ENCODE measurements at regions not wholly inside any gene's neighbourhood (a gene's known extent, or its start where the extent isn't known, plus 50 kb on each side); places are given as distances from the start of the nearest gene placed in this dataset.

DNA sequence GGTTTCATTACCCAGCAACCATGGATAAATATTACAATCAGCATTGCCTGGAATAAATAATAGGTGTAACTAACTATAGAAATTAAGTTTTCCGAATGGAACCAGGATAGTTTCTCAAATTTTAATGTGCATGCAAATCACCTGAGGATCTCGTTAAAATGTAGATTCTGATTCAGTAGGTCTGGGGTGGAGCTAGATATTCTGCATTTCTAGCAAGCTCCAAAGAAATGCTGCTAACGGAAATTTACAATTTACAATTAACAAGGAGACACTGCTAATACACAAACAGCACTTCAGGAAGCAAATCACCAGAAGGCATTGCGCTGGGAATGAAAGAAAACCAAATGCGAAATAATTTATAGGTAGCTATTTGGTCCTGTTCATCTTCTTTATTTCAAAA is 597.5 kb upstream of the KLF12 start:
- no peaks in the 10 kb centered on the region for H3K9me1 ChIP-seq (ENCODE audit: control insufficient read depth, insufficient read depth, low read length)
- H3K27me3 ChIP-seq (ENCODE audit: control insufficient read depth in 2 of 2, insufficient read depth in 2 of 2, low read length in 2 of 2), result no peaks in the 10 kb centered on the region
- BruUV-seq (replicated peaks), result no TSS peak
- no peaks in the 10 kb centered on the region for H3K4me1 ChIP-seq (replicated peaks in 1 of 2; ENCODE audit: control insufficient read depth in 2 of 2, insufficient read depth in 2 of 2, low read length in 2 of 2)
- ATAC-seq (no peak), DNase-seq (ENCODE audit: extremely low read depth in 1 of 4, low spot score in 3 of 4) (no peak), FAIRE-seq (no peak)
- WGBS (ENCODE audit: insufficient coverage, low coverage, missing lambda C conversion rate), result 0% methylated on average over 5 of the region's 5 CpGs
- no peak overlapping the region for H2AFZ ChIP-seq (ENCODE audit: low read depth, low read length)
- in situ Hi-C loops (cut with MboI), result no loop called here
- no peaks in the 10 kb centered on the region for H4K20me1 ChIP-seq (replicated peaks; ENCODE audit: control insufficient read depth, insufficient read depth, low read length)
- H3K36me3 ChIP-seq (ENCODE audit: control insufficient read depth, insufficient read depth, low read length), result no peaks in the 10 kb centered on the region
- POLR2A ChIA-PET, result no interaction called here
- no peaks in the 10 kb centered on the region for H3K79me2 ChIP-seq (ENCODE audit: control insufficient read depth, insufficient read depth, low read length)
- H3K4me2 ChIP-seq (ENCODE audit: insufficient read depth, low read length), result no peak overlapping the region
- H3K4me3 ChIP-seq, result no peak overlapping the region
- H3K9ac ChIP-seq (ENCODE audit: insufficient read depth in 1 of 2, low read depth in 2 of 2, low read length in 2 of 2), result no peak overlapping the region
- intact Hi-C loops (cut with micrococcal nuclease), result no loop called here
- TF ChIP-seq ZNF239 (CRISPR knock-in tag; IDR thresholded peaks at IDR 0.05), result no peak
- no peak overlapping the region for H3K27ac ChIP-seq (ENCODE audit: extremely low read depth, low read depth, low read length)
- CTCF ChIA-PET (ENCODE audit: low intra/inter-chr PET ratio), result no interaction called here
- H3K9me3 ChIP-seq (replicated peaks; ENCODE audit: control insufficient read depth, insufficient read depth, low read depth, low read length), result no peaks in the 10 kb centered on the region

DNA sequence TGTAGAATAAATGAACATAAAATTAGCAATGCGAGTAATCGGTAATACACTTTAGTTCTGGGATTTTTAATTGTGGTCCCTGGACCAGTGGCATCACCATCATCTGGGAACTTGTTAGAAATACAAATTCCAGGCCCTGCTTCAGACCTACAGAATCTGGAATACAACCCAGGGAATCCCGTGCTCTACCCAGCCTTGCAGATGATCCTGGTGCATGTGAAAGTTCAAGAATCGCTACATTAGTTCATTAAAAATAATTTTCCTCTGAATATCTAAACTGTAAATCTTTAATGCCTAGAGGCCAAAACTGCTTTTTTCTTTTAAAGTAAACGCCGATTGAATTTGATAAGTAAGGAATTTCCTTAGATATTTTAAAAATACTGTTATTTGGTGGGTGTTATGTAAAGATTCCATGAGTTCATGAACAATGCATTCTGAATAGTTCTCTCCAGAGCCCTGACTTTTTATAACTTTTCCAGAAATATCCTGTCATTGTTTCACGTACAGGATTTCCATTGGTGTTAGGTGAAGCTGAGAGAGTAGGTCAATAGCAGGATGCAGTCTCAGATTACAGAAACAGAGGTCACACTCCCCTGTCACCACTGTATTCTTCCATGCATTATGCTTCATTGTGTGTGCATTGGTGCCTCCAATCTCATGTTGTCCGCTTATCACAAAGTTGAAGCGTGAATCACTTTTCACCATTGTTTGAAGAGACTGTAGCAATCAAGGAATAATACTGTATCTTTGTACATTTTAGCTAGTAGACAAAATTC is 596.5 kb upstream of the KLF12 start:
- no TSS peak for BruUV-seq (replicated peaks)
- no peak for FAIRE-seq
- no peak overlapping the region for H3K9ac ChIP-seq (ENCODE audit: insufficient read depth in 1 of 2, low read depth in 2 of 2, low read length in 2 of 2)

More for the DNA sequence above, 596.5 kb upstream of the KLF12 start:
- no peaks in the 10 kb centered on the region for H3K4me1 ChIP-seq (replicated peaks in 1 of 2; ENCODE audit: control insufficient read depth in 2 of 2, insufficient read depth in 2 of 2, low read length in 2 of 2)
- intact Hi-C loops (cut with micrococcal nuclease), result no loop called here
- DNase-seq (ENCODE audit: extremely low read depth in 1 of 4, low spot score in 3 of 4), result no peak
- no peak for ATAC-seq
- TF ChIP-seq ZNF232 (CRISPR knock-in tag; IDR thresholded peaks at IDR 0.05), result no peak
- TF ChIP-seq, protein P1, sequence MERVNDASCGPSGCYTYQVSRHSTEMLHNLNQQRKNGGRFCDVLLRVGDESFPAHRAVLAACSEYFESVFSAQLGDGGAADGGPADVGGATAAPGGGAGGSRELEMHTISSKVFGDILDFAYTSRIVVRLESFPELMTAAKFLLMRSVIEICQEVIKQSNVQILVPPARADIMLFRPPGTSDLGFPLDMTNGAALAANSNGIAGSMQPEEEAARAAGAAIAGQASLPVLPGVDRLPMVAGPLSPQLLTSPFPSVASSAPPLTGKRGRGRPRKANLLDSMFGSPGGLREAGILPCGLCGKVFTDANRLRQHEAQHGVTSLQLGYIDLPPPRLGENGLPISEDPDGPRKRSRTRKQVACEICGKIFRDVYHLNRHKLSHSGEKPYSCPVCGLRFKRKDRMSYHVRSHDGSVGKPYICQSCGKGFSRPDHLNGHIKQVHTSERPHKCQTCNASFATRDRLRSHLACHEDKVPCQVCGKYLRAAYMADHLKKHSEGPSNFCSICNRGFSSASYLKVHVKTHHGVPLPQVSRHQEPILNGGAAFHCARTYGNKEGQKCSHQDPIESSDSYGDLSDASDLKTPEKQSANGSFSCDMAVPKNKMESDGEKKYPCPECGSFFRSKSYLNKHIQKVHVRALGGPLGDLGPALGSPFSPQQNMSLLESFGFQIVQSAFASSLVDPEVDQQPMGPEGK (CRISPR knock-in tag; IDR thresholded peaks at IDR 0.05; ENCODE audit: borderline replicate concordance), result no peak
- no peak for TF ChIP-seq ZNF184 (CRISPR knock-in tag; IDR thresholded peaks at IDR 0.05)
- no peak for TF ChIP-seq ZFP1 (CRISPR knock-in tag; IDR thresholded peaks at IDR 0.05)
- TF ChIP-seq RBM15 (IDR thresholded peaks at IDR 0.05; ENCODE audit: insufficient read depth, low read length), result no peak
- no peak for TF ChIP-seq ZNF695 (CRISPR knock-in tag; IDR thresholded peaks at IDR 0.05)
- TF ChIP-seq GABPA (tag; conservative IDR thresholded peaks at IDR 0.05; ENCODE audit: low read depth), result no peak
- no peak for TF ChIP-seq MED1 (CRISPR knock-in tag; IDR thresholded peaks at IDR 0.05; ENCODE audit: borderline replicate concordance)
- under 1% methylated on average over 9 of the region's 9 CpGs for WGBS (ENCODE audit: insufficient coverage, low coverage, missing lambda C conversion rate)
- no peak overlapping the region for H3K4me3 ChIP-seq
- H2AFZ ChIP-seq (ENCODE audit: low read depth, low read length), result no peak overlapping the region
- POLR2A ChIA-PET, result no interaction called here
- H3K9me1 ChIP-seq (ENCODE audit: control insufficient read depth, insufficient read depth, low read length), result no peaks in the 10 kb centered on the region
- H4K20me1 ChIP-seq (replicated peaks; ENCODE audit: control insufficient read depth, insufficient read depth, low read length), result no peaks in the 10 kb centered on the region
- no peaks in the 10 kb centered on the region for H3K27me3 ChIP-seq (ENCODE audit: control insufficient read depth in 2 of 2, insufficient read depth in 2 of 2, low read length in 2 of 2)
- CTCF ChIA-PET (ENCODE audit: low intra/inter-chr PET ratio), result no interaction called here
- in situ Hi-C loops (cut with MboI), result no loop called here
- no peak overlapping the region for H3K4me2 ChIP-seq (ENCODE audit: insufficient read depth, low read length)
- no peaks in the 10 kb centered on the region for H3K36me3 ChIP-seq (ENCODE audit: control insufficient read depth, insufficient read depth, low read length)
- H3K27ac ChIP-seq (ENCODE audit: extremely low read depth, low read depth, low read length), result no peak overlapping the region
- no peaks in the 10 kb centered on the region for H3K79me2 ChIP-seq (ENCODE audit: control insufficient read depth, insufficient read depth, low read length)
- H3K9me3 ChIP-seq (replicated peaks; ENCODE audit: control insufficient read depth, insufficient read depth, low read depth, low read length), result no peaks in the 10 kb centered on the region

Measured in K562 (cell line).